ENCODE measurements at regions not wholly inside any gene's neighbourhood (a gene's known extent, or its start where the extent isn't known, plus 50 kb on each side); places are given as distances from the start of the nearest gene placed in this dataset.

GRCh38 chr12:126483145-126484068 lies 1418.2 kb downstream of the AACS start:
- no peak for DNase-seq

GRCh38 chr12:126487431-126487980 lies 1422.3 kb downstream of the AACS start:
- DNase-seq, result no peak

DNA sequence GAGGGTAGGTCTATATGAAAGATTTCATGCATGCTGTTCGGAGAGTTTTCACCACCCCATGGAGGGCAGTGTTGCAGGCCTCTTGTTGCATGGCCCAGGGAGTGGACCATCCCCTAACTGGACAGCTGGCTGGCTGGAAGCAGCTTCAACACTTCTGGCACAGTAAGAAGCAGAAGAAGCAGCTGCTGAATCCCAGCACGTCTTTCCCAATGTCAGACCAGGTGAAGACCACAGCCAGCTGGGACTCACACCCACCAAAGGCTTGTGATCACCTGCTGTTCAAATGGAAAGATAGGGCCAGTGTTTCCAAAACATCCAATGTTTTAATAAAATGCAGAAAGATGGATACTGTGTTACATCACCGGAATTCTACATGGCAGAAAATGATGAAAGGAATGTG lies 1423.6 kb downstream of the AACS start:
- no peak for DNase-seq

DNA sequence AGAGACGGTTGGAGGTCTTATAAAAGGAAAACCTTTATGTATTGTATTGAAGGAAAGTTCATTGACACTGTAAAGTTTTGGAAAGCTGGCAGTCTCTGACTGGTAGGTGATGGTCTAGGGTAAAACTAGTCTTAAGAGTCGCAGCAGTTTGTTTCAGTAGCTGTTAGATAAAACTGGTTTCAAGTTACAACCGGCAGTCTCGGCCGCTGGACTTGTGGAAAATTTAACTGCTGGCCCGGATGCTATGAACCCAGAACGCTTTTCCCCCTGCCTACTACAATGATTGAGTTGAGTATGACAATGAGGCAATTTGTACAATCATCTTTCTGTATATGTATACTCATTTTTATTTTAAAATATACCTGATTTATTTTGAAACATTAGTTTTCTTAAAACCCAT lies 1426.9 kb downstream of the AACS start:
- DNase-seq, result no peak

DNA sequence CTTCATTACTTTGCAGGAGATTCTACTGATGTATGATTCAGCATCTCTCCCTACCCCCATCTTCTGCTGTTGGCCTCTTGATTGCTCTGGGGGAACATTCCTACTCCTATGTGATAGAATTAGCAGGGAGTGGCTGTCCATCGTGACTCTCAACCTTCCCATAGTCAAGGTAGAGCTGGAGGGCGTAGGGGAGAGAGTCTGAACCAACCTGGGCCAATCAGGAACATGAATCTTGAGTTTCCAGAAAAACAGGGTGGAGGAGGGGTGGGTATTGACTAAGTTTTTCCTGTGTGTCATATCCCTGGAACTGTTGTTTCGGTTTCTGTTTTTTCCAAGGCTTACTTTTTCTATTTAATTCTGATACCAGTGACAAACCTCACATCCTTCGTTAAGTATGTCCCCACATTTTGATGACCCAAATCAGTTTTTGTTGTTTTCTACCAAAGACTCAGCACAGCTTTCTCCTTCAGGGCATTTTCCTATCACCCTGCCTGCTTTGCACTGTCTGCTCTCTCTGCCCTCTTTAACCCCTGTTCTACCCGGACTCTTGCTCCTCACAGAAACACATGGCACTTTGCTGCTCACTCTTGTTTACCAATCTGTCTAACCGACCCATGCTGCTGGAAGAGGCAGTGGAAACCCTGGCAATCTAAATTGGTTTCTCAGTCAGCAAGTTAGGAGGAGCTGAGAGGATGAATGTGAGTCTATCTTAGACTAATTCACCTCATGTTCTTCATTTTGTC lies 1428.3 kb downstream of the AACS start:
- no peak for DNase-seq

GRCh38 chr12:126496201-126496600 lies 1431.0 kb downstream of the AACS start:
- no peak for DNase-seq

DNA sequence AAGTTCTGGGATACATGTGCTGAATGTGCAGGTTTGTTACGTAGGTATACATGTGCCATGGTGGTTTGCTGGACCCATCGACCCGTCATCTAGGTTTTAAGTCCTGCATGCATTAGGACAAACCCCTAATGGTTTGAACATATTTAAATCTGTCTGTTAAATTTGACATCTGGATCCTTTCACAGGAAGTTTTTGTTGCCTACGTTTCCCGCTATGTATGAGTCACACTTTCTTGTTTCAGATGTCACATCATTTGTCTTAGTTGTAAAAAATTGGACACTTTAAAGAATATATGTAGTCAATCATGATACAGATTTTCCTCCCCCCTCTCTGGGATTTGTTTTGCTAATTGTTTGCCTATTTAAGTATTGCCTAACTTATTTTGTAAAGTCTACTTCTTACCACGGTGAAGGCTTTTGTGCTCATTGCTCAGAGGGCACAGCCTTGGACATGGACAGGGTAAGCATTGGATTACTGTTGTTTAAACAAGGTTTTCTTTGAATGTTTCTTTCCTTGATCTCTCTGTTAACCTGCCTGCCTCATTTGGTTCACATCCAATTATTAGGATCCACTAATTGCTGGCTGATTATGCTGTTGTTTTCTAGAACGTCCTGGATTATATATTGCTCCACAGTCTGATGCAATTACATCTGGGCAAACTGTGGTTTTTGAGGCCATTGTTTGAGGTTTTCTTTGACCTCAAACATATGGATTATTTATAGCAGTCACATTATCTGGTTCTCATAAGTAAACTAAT lies 1441.4 kb downstream of the AACS start:
- no peak for DNase-seq

DNA sequence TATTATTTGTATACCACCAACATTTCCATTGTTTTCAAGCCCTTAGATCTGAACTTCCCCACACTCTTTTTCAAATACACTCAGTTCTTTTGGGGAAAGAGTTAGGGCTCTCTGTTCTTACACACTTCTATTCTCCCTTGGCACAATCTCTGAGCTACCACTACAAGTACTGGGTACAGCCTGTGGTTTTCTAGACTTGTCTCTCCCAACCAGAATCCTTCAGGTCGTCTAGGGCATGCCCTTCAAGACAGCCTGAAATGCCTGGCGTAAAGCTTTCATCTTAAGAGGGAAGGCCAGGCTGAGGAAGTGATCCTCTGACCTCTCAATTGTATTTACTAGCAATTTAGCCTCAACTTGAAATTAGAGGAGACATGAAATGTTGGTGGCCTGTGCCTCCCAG lies 1442.0 kb downstream of the AACS start:
- no peak for DNase-seq

GRCh38 chr12:126509572-126509971 lies 1444.3 kb downstream of the AACS start:
- no peak for DNase-seq

- no peak for DNase-seq
Measured at GRCh38 chr12:126510630-126511029, 1445.4 kb downstream of the AACS start.

- DNase-seq, result no peak
Measured at GRCh38 chr12:126512916-126513913, 1448.0 kb downstream of the AACS start.

- no peak for DNase-seq
Measured at GRCh38 chr12:126518596-126519200, 1453.5 kb downstream of the AACS start.

DNA sequence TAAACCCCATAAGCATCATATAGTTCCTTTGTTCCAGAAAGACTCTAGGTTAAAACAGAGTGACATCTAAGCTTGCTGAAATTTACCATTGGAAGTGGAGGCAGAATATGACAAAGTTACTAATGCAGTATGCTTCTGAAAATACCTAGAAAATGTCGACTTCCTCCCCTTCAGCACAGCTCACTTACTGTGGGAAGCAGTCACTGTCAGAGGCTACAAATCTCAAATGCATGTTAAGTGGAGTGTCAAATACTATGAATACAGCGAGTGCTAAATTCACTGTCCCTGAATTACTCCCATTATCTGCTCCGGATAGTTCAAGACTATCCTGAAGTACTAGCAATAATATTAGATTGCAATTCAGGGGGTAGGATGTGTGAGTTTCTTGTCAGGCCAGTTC lies 1454.6 kb downstream of the AACS start:
- no peak for DNase-seq

DNA sequence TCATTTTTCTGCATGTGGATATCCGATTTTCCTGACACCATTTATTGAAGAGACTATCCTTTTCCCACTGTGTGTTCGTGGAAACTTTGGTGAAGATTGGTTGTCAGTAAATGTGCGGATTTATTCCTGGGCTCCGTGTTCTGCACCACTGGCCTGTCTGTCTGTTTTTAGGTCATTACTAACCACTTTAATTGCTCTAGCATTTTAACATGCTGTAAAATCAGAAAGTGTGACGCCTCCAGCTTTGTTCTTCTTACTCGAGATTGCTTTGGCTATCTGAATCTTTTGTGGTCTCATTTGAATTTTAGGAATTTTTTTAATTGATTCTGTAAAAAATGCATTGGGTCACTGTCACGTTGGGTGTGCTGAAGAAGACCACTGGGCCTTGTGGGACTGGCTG lies 1458.7 kb downstream of the AACS start:
- DNase-seq, result no peak

DNA sequence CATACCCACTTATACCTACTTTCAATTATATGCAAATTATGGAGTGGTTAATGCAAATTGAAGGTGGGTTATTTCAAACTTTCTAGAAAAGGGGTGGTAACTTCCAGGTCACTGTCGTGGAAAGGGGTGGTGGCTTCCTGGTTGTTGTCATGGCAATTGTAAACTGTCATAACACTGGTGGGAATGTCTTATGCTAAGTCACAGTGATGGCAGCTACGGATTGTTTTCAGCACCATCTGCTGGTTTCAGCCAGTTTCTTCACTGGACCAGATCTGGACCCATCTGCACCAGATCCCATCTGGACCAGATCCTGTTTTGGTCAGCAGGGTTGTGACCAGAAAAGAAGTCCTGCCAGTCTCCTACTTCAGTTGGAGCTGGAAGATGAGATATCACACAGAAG lies 1469.3 kb downstream of the AACS start:
- DNase-seq, result no peak

- no peak for DNase-seq
Measured at GRCh38 chr12:126534942-126535341, 1469.7 kb downstream of the AACS start.

GRCh38 chr12:126535971-126536370 lies 1470.7 kb downstream of the AACS start:
- DNase-seq, result no peak

- DNase-seq, result no peak
Measured at GRCh38 chr12:126537961-126538530, 1472.8 kb downstream of the AACS start.

DNA sequence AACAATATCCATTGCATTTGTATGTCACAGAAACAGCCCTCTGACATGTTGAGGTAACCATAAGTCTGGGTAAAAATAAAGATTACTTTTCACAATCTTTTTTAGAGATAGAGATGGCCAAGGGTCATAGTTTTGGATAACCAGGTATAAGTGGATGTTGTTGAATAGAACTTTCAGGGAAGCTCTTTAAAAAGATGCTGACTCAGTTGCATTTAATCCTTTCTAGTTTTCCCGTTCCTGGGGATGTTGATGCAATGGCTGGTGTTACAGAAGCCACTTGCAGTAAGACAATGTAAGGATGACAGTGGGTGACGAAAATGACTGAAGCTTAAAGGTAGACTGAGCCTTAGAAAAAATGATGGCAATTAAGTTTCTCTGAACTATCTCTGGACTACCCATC lies 1473.7 kb downstream of the AACS start:
- DNase-seq, result no peak

DNA sequence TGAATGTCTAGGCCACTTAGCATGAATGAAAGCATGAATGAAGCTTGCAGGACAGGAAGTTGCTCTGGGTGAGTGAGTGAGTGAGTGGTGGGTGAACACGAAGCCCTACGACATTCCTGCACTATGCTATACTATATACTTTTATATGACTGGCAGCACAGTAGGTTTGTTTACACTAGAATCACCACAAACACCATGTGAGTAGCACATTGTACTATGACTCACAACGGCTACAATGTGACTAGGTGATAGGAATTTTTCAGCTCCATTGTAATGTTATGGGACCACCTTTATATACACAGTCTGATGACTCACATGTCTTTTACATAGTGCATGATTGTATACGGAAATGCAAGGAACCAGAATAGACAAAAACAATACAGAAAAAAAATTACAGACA lies 1480.2 kb downstream of the AACS start:
- no peak for DNase-seq

GRCh38 chr12:126547905-126548304 lies 1482.7 kb downstream of the AACS start:
- no peak for DNase-seq

Data from activated CD8-positive, alpha-beta memory T cell treated with anti-CD3 and anti-CD28 coated beads, Interleukin-2, amount 50 U/mL, for 48 hours (primary cell).